ENCODE measurements at regions not wholly inside any gene's neighbourhood (a gene's known extent, or its start where the extent isn't known, plus 50 kb on each side); places are given as distances from the start of the nearest gene placed in this dataset.

- no peak for TF ChIP-seq POLR2AphosphoS5 (IDR thresholded peaks at IDR 0.05)
- no peak for TF ChIP-seq RAD21 (conservative IDR thresholded peaks at IDR 0.05)
- no peak for TF ChIP-seq EP300 (conservative IDR thresholded peaks at IDR 0.05; ENCODE audit: poor library complexity, severe bottlenecking)
Observed at GRCh38 chrX:40247848-40248622, 150.3 kb upstream of the BCOR start.

Measured in neural cell (in vitro differentiated cells).